ENCODE measurements at regions not wholly inside any gene's neighbourhood (a gene's known extent, or its start where the extent isn't known, plus 50 kb on each side); places are given as distances from the start of the nearest gene placed in this dataset.

DNA sequence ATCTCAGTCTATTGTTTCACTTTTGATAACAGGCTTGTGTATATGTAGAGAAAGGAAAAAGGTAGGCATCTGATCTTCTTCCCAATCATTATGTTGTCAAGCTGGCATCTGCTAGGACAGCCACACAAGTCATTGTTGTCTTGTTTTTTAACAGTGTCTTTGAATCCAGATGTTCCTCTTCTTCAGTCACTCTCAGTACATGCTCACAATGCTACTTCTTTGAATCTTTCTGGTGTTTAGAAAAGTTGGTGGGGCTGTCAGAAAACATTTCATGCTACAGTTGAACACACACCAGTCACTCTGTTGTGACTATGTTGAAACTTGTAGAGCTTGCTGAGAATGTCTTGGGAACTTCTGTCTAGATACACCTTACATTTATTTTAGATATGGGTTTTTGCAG, 1231.4 kb upstream of the MIR17HG start:
- no peak for DNase-seq

DNA sequence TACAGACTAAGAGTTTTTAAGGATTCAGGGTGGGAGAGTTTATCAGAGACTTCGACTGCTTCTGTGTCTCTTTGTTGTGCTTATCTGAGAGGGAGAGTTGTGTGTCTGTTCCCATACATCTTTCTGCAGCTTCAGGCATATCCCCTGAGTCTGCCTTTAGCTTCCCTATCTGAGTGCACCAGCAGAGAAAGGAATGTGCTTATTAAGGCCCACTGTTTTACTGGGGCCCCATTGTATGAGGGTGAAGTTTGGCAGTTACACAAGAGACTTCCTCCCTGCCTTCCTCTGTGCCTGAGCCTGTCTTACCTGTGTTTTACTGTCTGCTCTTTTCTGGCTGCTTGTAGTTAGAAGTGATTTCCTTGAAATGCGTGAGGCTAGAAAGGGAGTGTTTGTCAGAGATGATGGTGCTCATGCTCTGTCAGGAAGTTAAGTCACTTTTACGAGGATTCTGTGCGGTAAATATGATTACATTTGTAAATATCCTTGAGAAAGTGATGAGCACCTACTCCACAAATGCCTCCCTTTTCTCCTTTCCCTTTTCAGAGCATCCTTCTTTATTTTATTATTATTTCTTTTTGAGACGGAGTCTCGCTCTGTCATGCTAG, 1228.9 kb upstream of the MIR17HG start:
- DNase-seq: no peak

DNA sequence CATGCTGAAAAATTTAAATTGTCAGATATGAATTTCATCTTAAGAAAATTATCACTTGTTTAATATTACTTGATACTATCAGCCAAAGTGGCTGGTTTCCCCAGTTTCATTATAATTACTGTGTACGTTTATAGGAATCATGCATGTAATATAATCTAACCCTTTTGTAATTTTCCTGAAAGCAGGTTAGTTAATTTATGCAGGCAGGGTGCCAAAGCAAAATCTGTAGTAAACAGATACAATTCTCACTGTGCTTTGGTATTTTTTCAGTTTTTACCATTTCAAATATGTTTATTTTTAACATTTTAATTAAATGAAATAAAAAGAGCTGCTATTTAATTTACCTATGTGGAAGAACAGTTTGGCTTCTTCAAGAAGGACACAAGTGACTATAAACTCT, 1227.5 kb upstream of the MIR17HG start:
- DNase-seq: no peak

DNA sequence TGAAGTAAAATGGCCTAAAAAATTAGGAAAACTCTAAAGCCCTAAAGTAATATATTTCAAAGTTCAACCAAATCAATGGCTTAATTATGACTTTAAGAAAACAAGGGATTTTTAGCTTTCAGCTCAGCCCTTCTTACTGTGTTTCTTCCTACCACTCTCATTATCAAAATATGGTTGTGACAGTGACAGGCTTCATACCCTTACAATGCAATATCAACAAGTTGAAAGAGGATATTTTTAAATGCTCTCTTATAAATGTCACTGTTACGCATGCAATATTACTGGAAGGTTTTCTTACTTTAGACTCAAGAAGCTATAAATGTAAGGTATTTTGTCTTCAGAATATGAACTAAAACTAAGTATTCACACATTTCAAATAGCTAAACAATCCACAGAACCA, 1225.7 kb upstream of the MIR17HG start:
- DNase-seq: no peak

DNA sequence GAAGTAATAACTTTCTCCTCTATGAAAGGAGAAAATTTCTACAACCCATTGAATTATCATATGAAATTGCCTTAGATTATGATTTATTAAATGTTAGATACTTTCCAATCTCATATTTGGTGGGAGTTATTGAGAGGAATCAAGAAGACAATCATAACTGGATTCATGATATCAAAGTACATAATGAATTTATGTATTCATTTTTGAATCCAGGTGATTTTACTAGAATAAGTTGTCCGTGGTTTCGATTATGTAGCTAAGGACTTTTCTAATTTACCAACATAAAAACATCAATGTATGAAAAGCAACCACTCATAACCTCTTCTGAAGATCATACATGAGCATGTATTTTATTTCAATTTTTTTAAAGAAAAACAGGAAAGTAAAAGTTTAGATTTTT, 1225.0 kb upstream of the MIR17HG start:
- no peak for DNase-seq

DNA sequence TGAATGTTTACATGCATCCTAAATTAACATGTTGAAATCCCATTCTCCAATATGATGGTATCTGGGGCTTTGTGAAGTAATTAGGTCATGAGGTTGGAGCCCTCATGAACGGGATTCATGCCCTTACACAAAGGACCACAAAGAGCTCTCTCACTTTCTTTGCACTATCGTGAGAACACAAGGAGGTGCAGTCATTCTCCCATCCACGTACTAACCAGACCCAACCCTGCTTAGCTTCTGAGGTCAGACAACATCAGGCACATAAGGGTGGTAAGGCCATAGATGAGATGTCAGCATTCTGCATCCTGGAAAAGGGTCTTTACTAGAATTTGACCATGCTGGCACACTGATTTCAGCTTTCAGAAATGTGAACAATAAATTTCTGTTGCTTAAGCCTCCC, 1211.9 kb upstream of the MIR17HG start:
- no peak for DNase-seq

DNA sequence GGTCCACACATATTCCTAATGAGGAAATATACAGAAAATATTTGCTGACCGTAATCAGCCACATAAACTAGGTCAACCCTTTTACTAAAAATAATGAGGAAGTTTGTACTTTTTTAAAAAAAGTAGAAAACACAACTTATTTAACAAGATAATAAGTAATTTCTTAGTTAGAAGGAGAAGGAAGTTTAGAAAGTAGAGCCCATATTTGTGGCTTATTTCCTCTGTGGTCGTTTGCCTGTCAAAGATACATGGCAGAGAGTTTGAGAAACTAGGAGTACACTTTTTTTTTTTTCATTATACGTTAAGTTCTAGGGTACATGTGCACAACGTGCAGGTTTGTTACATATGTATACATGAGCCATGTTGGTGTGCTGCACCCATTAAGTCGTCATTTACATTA, 1205.2 kb upstream of the MIR17HG start:
- no peak for DNase-seq

DNA sequence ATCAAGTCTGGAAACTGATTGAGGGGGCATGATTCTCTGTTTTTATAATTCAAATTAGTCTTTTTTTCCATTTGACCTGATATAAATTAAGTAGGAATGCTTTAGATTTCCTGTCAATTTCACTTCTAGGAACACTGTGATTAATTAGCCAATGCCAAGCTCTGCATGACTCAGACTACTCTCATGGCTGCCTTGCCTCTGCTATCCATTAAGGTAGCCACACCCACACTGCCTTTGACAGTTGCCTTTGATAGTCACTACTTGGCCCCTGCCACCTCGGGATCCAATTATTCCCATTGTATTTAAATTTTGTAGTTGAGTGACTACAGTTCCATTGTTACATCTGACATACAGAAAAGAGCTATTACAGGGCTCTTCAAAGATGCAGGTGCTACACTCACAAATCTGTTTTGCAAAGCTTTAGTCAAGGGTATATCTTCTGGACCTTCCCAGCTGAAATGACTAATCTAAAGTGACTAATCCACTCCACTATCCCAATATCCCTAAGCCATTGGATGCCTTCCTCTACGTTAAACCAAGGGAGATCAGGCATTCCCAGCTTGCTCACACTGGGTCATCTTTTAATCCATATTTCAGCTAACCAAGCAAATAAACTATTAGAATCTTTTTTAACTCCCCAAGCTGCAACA, 1193.1 kb upstream of the MIR17HG start:
- DNase-seq: no peak

DNA sequence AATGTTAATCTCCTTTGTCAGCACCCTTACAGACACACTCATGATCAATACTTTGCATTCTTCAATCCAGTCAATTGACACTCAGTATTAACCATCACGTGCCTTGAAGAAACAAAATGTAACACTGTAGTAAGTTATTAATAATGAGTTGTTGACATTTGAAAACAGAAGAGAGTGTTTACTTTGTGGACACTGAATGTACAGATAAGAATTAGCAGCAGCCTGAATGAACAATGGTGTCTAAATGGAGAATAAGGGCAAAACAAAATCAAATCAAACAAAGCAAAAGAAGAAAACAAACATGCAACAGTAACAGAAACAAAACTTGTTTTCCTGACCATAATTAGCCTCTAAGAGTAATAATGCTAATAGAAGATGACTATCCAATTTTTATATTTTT, 1191.1 kb upstream of the MIR17HG start:
- no peak for DNase-seq

DNA sequence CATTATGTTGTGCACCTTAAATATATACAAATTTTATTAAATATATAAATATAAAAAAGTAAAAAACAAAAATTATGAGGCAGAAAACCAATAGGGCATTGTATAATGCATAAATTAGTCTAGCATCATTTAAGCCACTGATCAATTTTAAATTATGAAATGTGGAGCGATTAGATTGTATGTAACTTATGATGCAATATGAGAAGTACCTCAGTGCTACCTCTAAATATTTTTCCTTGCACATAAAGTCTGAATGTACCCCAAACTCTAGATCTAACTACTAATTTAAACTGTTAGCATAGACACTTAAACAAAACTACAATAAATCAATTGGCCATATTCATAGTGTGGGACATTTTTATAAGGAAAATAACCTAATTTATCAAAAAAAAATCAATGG, 1178.5 kb upstream of the MIR17HG start:
- DNase-seq: no peak

DNA sequence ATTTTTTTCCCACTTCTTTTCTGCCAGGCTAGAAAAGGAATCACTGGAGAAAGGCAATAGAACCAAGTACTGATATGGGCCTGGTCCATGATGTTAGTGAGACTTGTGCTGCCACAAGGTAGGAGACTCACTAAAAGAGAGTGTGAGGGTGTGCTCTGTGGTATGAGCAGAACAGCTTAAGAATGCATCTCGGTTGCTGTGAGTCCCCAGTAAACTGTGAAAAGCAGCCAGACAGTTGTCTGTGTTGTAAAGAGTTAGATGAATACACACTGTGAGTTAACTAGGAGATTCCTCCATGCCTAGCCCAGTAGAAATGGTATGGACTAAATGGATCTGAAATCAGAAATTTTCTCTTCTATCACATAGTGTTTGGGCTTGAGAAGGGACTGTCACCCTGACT, 1177.3 kb upstream of the MIR17HG start:
- no peak for DNase-seq

DNA sequence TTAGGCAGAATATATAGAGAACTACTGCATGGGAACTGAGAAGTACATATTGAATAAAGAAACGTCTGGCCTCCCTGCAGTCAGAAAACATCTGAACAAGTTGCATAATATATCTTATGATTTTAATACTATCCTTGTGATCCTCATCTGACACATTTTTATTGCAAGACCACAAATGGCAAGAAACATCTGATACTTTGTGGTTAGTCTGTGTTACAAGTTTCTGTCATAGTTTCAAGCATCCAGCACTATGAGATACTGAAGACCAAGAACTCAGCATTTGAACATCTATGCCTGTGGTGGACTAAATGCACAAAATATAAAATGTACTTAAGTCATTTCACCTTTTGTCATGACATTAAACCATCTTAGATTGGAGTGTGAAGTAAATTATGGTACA, 1175.8 kb upstream of the MIR17HG start:
- no peak for DNase-seq

DNA sequence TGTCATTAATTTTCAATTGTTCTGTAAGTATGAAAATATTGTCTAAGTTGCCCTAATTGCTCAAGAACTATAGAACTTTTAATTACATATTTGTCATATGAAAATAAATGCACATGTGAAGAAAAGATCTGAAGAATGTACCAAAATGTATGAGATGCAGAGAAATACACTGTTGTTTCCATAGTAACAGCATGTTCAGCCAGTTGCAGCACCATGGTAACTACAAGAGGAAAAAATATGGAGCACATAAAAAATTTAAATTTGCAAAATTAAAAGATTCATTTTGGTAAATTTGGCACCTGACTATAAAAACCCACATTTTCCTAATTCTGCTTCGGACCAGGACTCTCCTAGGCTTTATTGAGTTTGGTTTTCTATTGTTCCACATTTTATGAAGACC, 1170.0 kb upstream of the MIR17HG start:
- no peak for DNase-seq

DNA sequence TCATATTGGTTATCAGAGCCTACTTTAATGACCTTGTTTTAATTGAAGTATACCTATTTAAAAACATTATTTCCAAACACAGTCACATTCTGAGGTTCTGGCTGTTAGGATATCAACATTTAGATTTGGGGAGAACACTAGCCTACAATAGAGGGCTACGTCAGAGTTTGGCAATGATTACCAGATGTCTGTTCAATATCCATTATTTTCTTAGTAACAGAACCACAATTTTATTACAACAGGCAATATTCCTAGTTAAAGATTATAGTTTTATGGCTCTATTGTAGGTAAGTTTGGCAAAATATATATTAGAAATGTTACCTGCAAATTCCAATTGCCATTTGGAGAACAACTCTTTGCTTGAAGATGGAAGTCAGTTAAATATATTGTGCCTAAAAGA, 1163.1 kb upstream of the MIR17HG start:
- no peak for DNase-seq

DNA sequence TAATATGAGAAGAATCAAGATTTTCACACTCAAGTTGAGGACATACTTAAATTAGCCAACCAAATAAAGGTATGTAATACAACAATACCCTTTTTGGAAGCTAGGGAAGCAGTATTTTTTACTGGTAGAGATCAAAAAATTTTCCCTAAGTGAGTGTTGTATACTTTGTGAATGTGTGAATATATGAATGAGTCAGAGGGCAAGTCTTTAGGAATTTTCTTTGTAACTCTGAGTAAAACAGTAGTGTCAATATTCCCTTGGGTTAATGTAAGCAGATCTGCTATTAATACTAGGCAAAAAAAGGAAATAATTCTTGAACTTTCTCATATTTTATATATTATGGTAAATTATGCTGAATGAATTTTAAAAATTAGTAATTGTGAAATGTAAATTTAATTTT, 1161.8 kb upstream of the MIR17HG start:
- DNase-seq: no peak

DNA sequence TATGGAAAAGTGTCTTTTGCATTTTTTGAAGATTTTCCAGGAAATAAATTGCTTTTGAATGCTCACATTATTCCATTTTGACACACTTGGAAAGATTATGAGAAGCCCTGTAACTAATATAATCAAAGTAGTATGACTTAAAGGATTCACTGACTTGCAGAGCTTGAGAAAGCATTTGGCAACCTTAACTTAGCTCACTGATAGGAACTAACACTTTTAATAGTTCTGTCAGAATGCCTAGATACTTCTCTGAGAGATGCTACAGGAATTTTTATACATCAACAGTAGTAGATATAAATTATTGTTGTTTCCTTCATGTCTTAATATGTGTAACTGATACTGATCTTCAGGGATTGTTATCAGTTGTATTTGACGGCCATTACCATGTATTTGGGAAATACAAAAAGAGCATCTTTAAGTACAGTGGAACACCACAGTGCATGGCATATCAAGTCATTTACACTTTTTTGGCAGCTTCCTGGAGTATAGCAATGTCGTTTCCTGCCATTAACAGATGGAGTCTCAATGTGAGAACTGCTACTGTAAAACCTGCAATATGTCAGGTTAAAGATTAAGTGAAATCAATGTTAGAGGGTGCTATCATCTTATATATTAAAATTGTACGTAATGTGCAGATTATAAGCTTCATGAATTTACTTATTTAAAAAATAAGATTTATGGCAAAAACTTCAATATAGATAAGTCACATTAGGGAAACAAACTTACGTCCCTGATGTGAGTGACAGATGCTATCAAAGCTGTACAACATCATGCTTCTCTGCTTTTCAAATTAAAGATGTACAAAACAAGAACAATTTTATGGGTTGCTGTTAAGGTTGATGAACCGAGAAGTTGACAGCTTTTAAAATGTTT, 1159.8 kb upstream of the MIR17HG start:
- no peak for DNase-seq

DNA sequence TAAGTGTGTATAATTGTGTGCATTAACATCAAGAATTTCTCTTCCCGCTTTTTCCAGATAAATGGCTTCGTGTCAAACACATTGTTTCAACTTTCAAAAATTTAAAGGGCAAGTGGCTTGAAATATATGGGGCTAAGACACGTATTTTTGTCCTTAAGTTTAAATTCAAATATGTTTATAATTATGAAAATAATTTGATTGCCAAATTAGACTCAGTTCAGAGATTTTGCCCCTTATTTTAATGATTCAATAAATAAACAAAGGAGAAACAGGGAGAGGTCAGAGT, 1159.2 kb upstream of the MIR17HG start:
- DNase-seq: no peak

DNA sequence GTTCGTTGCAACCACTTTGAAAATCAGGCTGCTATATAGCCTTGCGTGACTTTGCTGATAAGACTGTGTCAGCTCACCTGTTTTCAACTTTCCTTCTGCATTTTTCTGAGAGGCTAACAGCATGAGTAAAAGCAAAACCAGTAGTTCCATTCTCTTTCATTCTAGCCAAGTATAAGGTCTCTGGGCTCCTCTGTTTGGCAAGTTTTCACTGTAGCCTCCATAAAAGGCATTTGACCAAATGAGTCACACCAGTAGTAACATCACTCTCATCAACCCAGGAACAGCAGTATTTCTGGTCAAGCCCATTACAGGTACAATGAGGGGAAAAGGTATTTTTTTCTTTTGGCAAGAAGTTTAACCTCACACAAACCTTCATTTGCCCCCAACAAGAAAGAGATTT, 1149.8 kb upstream of the MIR17HG start:
- DNase-seq: no peak

DNA sequence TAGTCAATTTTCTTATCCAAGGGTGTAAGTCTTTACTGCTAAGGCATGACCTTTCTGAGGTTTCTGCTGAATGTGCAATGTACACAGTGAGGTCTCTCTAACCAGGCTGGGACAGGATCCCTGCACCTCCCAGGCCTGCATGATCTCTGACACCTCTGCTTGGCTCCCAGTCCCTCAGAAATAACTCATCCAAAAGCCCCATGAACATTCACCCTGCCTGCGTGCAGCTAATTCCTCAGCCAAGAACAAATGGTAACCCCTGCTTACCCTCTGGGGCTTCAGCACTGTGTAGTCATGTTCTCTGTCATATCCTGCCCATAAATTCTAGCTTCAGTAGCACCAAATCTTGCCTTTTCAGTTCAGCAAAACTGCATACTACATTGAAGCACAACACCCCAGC, 1146.3 kb upstream of the MIR17HG start:
- DNase-seq: no peak

DNA sequence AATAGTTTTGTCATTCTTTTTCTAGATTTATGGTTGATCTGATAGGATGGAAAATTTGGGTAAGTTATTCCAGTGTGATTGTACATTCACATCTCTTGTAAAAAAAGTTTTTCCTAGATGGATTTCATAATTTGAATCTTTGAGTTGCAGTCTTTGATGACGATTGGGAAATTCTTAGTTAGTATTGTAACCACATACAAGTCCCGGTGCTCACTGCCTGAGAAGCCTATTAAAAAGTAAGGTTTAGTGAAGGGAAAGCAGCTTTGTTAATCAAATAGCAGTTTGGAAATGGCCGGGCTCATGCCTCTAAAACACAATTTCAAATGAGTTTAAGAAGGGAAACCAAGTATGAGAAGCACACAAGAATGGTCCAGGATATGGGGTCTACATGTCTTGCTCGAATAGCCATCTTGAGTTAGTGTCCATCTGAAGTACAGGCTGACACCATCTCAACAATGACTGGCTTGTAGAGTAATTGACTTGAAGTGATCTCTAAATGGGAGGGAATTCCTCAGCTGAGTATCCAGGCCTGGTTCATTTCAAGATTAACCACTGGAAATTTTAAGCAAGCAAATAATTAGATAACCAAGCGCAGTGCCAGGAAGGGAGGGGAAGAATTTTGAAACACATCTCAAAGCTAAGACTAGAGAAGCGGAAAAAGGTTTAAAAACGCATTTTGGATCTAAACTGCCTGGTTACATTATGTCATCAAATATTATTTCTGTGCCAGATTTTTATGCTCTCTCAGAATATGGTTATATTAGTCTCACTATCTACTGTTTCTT, 1145.6 kb upstream of the MIR17HG start:
- no peak for DNase-seq

DNA sequence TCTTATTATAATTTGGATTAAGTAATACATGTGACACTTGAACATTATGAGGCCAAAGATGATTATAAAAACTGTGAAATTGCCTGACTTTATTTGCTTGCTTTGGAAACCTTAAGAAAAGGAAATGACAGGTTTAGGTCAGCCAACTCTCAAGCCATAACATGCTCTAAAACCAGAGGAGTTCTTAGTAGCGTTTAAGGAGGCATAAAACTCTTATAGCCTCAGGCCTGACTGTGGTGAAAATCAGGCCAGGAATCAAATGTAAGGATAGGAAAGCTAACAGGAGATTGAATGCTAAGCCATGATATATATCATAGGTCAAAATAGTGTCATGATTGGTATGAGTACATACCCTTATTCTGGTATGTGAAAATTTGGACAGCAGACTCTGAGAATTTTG, 1142.4 kb upstream of the MIR17HG start:
- no peak for DNase-seq

DNA sequence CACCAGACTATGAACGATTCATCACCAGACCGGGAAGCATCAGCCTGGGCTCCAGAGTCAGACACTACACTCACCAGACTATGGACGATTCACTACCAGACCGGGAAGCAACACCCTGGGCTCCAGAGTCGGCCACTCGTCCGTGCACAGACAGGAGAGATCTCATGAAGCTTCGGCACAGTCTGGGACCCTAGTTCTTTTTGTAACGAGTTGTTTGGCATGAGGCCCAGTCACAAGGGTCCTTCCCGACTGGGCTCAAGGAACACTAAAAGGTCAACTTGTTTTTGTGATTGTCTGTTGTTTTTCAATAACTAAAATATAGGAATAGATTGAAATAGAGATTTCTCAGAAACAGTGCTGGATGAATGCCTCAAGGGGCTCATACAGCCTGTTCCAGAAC, 1141.6 kb upstream of the MIR17HG start:
- DNase-seq: no peak

DNA sequence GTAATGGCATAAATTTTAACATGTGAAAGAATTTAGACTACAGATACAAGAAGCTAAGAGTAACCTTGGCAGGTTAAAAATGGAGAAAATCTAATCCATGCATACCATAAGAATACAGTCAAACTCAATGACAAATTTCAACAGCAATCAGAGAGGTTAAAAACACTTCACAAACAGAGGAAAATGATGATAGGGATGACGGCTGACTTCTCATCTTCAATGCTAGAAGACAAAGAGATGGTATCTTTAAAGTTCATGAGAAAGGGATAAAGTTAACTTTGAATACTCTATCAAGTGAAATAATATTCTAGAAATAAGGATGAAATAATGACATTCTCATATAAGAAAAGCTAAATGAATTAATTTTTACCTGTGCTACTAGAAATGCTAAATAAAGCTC, 1130.2 kb upstream of the MIR17HG start:
- no peak for DNase-seq

DNA sequence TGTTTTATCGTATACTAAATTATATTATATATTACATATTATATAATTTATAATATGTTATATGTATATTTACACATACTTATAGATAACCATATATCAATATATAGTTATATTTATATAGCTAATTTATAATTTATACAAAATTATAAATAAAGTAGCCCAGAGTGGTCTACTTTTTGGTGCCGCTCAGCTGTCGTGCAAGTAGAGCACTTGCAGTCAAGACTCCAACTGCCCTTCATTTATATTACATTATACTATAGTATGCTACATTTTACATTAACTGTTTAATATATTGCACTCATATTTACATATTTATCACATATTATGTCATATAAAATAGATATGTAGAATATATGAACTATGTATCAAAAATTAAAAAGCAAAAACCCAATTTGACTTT, 1124.7 kb upstream of the MIR17HG start:
- no peak for DNase-seq
